Common myeloid progenitor, CD34-positive (primary cell): ENCODE measurements at regions not wholly inside any gene's neighbourhood (a gene's known extent, or its start where the extent isn't known, plus 50 kb on each side); places are given as distances from the start of the nearest gene placed in this dataset.

ENCODE experiments used
- CTCF ChIA-PET: fragments of 350-600 bp; sonication (Branson Sonifier 250); formaldehyde crosslinking; loops from one replicate; lab custom pipeline; 2021; ENCODE audit warnings: antibody characterized with exemption; lab: Charles Lee
- POLR2A ChIA-PET: fragments of 350-600 bp; sonication (Branson Sonifier 250); formaldehyde crosslinking; loops from one replicate; lab custom pipeline; 2021; ENCODE audit warnings: antibody characterized with exemption; lab: Charles Lee
- DNase-seq, 3 donors: peaks; one replicate each; pipeline versions ENCODE4 v3.0.0 to v3.0.0-alpha.2; 2013
- H3K27ac ChIP-seq, 2 experiments: 1 replicate in 1 of 2; 2 replicates in 1 of 2; pipeline ENCODE4 v1.7.0; 2013; ENCODE audit warnings: inconsistent platforms in 2 of 2, low read length in 2 of 2, mild to moderate bottlenecking in 2 of 2, low read depth in 1 of 2, moderate library complexity in 1 of 2; ENCODE audit not compliant: severe bottlenecking in 2 of 2, insufficient read depth in 1 of 2, poor library complexity in 1 of 2
- H3K27me3 ChIP-seq, 5 experiments: replicated peaks in 2 of 5; 1 replicate in 3 of 5; 2 replicates in 2 of 5; pipeline versions ENCODE4 v1.6.1 to v1.7.0; 2013; ENCODE audit warnings: low read length in 4 of 5, mild to moderate bottlenecking in 2 of 5, moderate library complexity in 2 of 5, inconsistent platforms in 1 of 5; ENCODE audit not compliant: insufficient read depth in 5 of 5, control insufficient read depth in 4 of 5
- H3K36me3 ChIP-seq, 4 experiments: 1 replicate in 2 of 4; 2 replicates in 2 of 4; pipeline versions ENCODE4 v1.6.1 to v1.7.0; 2013; ENCODE audit warnings: low read length in 3 of 4, control low read depth in 1 of 4, mild to moderate bottlenecking in 1 of 4; ENCODE audit not compliant: control insufficient read depth in 4 of 4, insufficient read depth in 4 of 4
- H3K4me1 ChIP-seq, 4 experiments: 1 replicate in 3 of 4; 2 replicates in 1 of 4; pipeline versions ENCODE4 v1.6.1 to v1.7.1; 2013; ENCODE audit warnings: low read length in 3 of 4, mild to moderate bottlenecking in 3 of 4, control low read depth in 1 of 4, inconsistent platforms in 1 of 4, moderate library complexity in 1 of 4; ENCODE audit not compliant: control insufficient read depth in 4 of 4, insufficient read depth in 4 of 4; ENCODE audit errors: control extremely low read depth in 1 of 4
- H3K4me3 ChIP-seq, 7 experiments: 1 replicate in 4 of 7; 2 replicates in 3 of 7; pipeline versions ENCODE4 v1.5.1 to v1.7.0; 2013; ENCODE audit warnings: mild to moderate bottlenecking in 7 of 7, low read length in 6 of 7, moderate library complexity in 6 of 7, inconsistent platforms in 2 of 7, low read depth in 2 of 7, control low read depth in 1 of 7; ENCODE audit not compliant: insufficient read depth in 4 of 7, control insufficient read depth in 1 of 7; ENCODE audit errors: extremely low read depth in 1 of 7
- H3K9me3 ChIP-seq, 5 experiments: 1 replicate in 4 of 5; 2 replicates in 1 of 5; pipeline versions ENCODE4 v1.6.1 to v1.7.1; 2013; ENCODE audit warnings: low read length in 4 of 5, mild to moderate bottlenecking in 2 of 5, inconsistent platforms in 1 of 5, low read depth in 1 of 5, moderate library complexity in 1 of 5; ENCODE audit not compliant: control insufficient read depth in 4 of 5, insufficient read depth in 2 of 5; ENCODE audit errors: control extremely low read depth in 1 of 5
- WGBS: methylation state at CpG from one replicate; pipeline ENCODE4 v1.1.5; 2013; ENCODE audit not compliant: insufficient coverage; 5-methylcytosine and 5-hydroxymethylcytosine counted together

- Histone ChIP-seq H3K27me3 (no peaks in the 10 kb centered on the region), H3K27ac (no peak overlapping the region), H3K36me3 (no peaks in the 10 kb centered on the region), H3K4me1 (no peaks in the 10 kb centered on the region), H3K9me3 (peaks cover 0 to 28% (median 0%) of the 10 kb centered on the region in 5 experiments), H3K4me3 (no peak overlapping the region)
- WGBS, result no CpG with 5 or more reads among the region's 1 CpG
- DNase-seq, result no peak
- CTCF ChIA-PET, result no interaction called here
- POLR2A ChIA-PET, result no interaction called here
Measured at GRCh38 chr18:60775978-60776377, 403.4 kb upstream of the MC4R start.

- Histone ChIP-seq H3K4me1 (no peaks in the 10 kb centered on the region), H3K36me3 (no peaks in the 10 kb centered on the region), H3K9me3 (peaks cover 0 to 3% (median 0%) of the 10 kb centered on the region in 5 experiments), H3K27ac (no peak overlapping the region), H3K4me3 (no peak overlapping the region), H3K27me3 (no peaks in the 10 kb centered on the region)
- ChIA-PET CTCF (no interaction called here), POLR2A (no interaction called here)
- DNase-seq, result no peak
- WGBS, result no CpG with 5 or more reads among the region's 1 CpG
Measured at GRCh38 chr18:60784161-60784560, 411.6 kb upstream of the MC4R start.

GRCh38 chr18:60794802-60795201 lies 422.2 kb upstream of the MC4R start:
- Histone ChIP-seq H3K4me3 (no peak overlapping the region), H3K4me1 (no peaks in the 10 kb centered on the region), H3K9me3 (no peaks in the 10 kb centered on the region), H3K27me3 (no peaks in the 10 kb centered on the region), H3K27ac (no peak overlapping the region), H3K36me3 (no peaks in the 10 kb centered on the region)
- WGBS, result 100% methylated on average over 4 of the region's 5 CpGs
- DNase-seq, result no peak
- POLR2A ChIA-PET, result no interaction called here
- CTCF ChIA-PET, result no interaction called here

GRCh38 chr18:60804415-60804814 lies 431.8 kb upstream of the MC4R start:
- Histone ChIP-seq H3K4me3 (no peak overlapping the region), H3K9me3 (no peaks in the 10 kb centered on the region), H3K27ac (no peak overlapping the region), H3K4me1 (no peaks in the 10 kb centered on the region), H3K27me3 (peaks cover 0 to 2% (median 0%) of the 10 kb centered on the region in 5 experiments), H3K36me3 (no peaks in the 10 kb centered on the region)
- ChIA-PET CTCF (no interaction called here), POLR2A (no interaction called here)
- WGBS, result 100% methylated on average over 1 of the region's 3 CpGs
- DNase-seq, result no peak

- no peaks in the 10 kb centered on the region for H3K9me3 ChIP-seq
- CTCF ChIA-PET, result interaction anchor here (1.1 kb wide), 1 partner anchor 1323 kb away, joined by 3 read pairs; no protein-coding TSS in a partner anchor
Measured at GRCh38 chr18:60809937-60810336, 437.4 kb upstream of the MC4R start.

GRCh38 chr18:60812921-60813320 lies 440.3 kb upstream of the MC4R start:
- ChIA-PET POLR2A (no interaction called here), CTCF (no interaction called here)
- no peak for DNase-seq
- Histone ChIP-seq H3K36me3 (no peaks in the 10 kb centered on the region), H3K27ac (no peak overlapping the region), H3K9me3 (no peaks in the 10 kb centered on the region), H3K4me3 (no peak overlapping the region), H3K4me1 (no peaks in the 10 kb centered on the region), H3K27me3 (no peaks in the 10 kb centered on the region)
- 90% methylated on average over 2 of the region's 2 CpGs for WGBS

More at GRCh38 chr18:60809937-60810336, 437.4 kb upstream of the MC4R start:
- POLR2A ChIA-PET, result no interaction called here
- Histone ChIP-seq H3K4me1 (no peaks in the 10 kb centered on the region), H3K4me3 (no peak overlapping the region), H3K27ac (no peak overlapping the region), H3K27me3 (peaks cover 0 to 2% (median 0%) of the 10 kb centered on the region in 5 experiments), H3K36me3 (no peaks in the 10 kb centered on the region)
- no peak for DNase-seq
- WGBS, result 100% methylated on average over 1 of the region's 2 CpGs

GRCh38 chr18:60826346-60826745 lies 453.8 kb upstream of the MC4R start:
- peaks cover 0 to 2% (median 0%) of the 10 kb centered on the region in 5 experiments for H3K9me3 ChIP-seq
- CTCF ChIA-PET, result no interaction called here
- WGBS, result 100% methylated on average over 1 of the region's 2 CpGs

More at GRCh38 chr18:60826346-60826745, 453.8 kb upstream of the MC4R start:
- Histone ChIP-seq H3K4me3 (no peak overlapping the region), H3K36me3 (no peaks in the 10 kb centered on the region), H3K4me1 (no peaks in the 10 kb centered on the region), H3K27me3 (no peaks in the 10 kb centered on the region), H3K27ac (no peak overlapping the region)
- no peak for DNase-seq
- POLR2A ChIA-PET, result no interaction called here
